ENCODE measurements at regions not wholly inside any gene's neighbourhood (a gene's known extent, or its start where the extent isn't known, plus 50 kb on each side); places are given as distances from the start of the nearest gene placed in this dataset.

GRCh38 chr22:49489821-49490220 is 337.9 kb downstream of the BRD1 start:
- no peak for TF ChIP-seq POLR2A (IDR thresholded peaks at IDR 0.05)
- no peak for TF ChIP-seq POLR2AphosphoS5 (IDR thresholded peaks at IDR 0.05)
- no peak for TF ChIP-seq CTCF (IDR thresholded peaks at IDR 0.05)
- TF ChIP-seq EP300 (IDR thresholded peaks at IDR 0.05), result no peak
